Heart left ventricle (tissue), 13 donors: ENCODE measurements at regions not wholly inside any gene's neighbourhood (a gene's known extent, or its start where the extent isn't known, plus 50 kb on each side); places are given as distances from the start of the nearest gene placed in this dataset.

ENCODE experiments used
- CTCF ChIP-seq, 12 donors: fragments of 200-600 bp; sonication (generic) in 4 of 12; IDR thresholded peaks; one replicate each; pipeline versions ENCODE4 v1.5.0 to v1.8.0; 2018 to 2022; ENCODE audit warnings: antibody characterized with exemption in 12 of 12, mild to moderate bottlenecking in 5 of 12
- POLR2A ChIP-seq, 2 donors: fragments of 450-650 bp; IDR thresholded peaks; one replicate each; pipeline ENCODE4 v1.6.1; 2017; ENCODE audit warnings: antibody characterized with exemption in 2 of 2, mild to moderate bottlenecking in 2 of 2, moderate library complexity in 2 of 2
- donor health status: ischemic (EF 13 %, LVEDD 7.1; RV severe dilation, severe dysfunction).
- donor health status: DM: no; HTN: yes; CAD: no.
- donor health status: DM: no; HTN: no; CAD: no.
- donor health status: ischemic (EF 25% LVEDD 6.9; RV normal size, moderate dysfunction).
- donor health status: ischemic (EF 25% LVEDD 5.7; RV mildly dilated, moderate dysfunction).
- donor health status: ischemic (EF 35%, LVEDD 5.7; RV mildly dilated, moderate dysfunction).
- donor health status: nonischemic (EF 11% LVEDD 7.7; RV severe dilation, severe dysfunction).
- donor health status: DM: yes; HTN: yes; CAD: no.
- donor health status: PGD.
- donor health status: ischemic (EF 29% LVEDD 5.4; RV normal size, mild dysfunction).
- donor health status: nonischemic (EF 23%, LVEDD 6.1; RV moderate dilation, normal function).

GRCh38 chr5:118597543-118597942 is 390.8 kb downstream of the DTWD2 start:
- TF ChIP-seq POLR2A (IDR thresholded peaks at IDR 0.05) (no peak), CTCF (IDR thresholded peaks at IDR 0.05) (no peak)
